HepG2 (cell line): ENCODE measurements at regions not wholly inside any gene's neighbourhood (a gene's known extent, or its start where the extent isn't known, plus 50 kb on each side); places are given as distances from the start of the nearest gene placed in this dataset.

Experiments used
- ATAC-seq: fragments of 200-7000 bp; cut with Tn5 transposase; 3 replicates; pipeline ENCODE4 v1.9.1; 2020; ENCODE audit warnings: mild to moderate bottlenecking, moderate library complexity
- BruUV-seq: library from RNA; stranded (reverse); fragments of 400-500 nt; replicated peaks from 2 replicates; lab custom pipeline; 2021; lab: Mats Ljungman, UMichigan
- CTCF ChIA-PET: fragments of 300-600 bp; formaldehyde crosslinking; extraction: SDS; loops from one replicate; lab custom pipeline; 2021; ENCODE audit warnings: low total read pairs, inconsistent platforms, low intra/inter-chr PET ratio; lab: Yijun Ruan, JAX
- POLR2A ChIA-PET: fragments of 350-600 bp; sonication (Branson Sonifier 250); formaldehyde crosslinking; loops from one replicate; lab custom pipeline; 2020; ENCODE audit warnings: antibody characterized with exemption, inconsistent platforms; lab: Yijun Ruan, JAX
- DNase-seq: peaks from one replicate; pipeline ENCODE4 v3.0.0-alpha.2; 2015; ENCODE audit warnings: low spot score
- FAIRE-seq: peaks from 3 replicates; lab custom pipeline; 2011; peaks lifted over from hg19 to GRCh38; lab: Jason Lieb, UNC
- H2AFZ ChIP-seq: one replicate; pipeline ENCODE4 v1.6.1; 2011; ENCODE audit warnings: low read length, inconsistent platforms
- H3K27ac ChIP-seq: fragments of 300-600 bp; 3 replicates; pipeline ENCODE4 v1.8.0; 2011; ENCODE audit warnings: mixed run types, mild to moderate bottlenecking, mixed read lengths, low read length, inconsistent platforms; ENCODE audit not compliant: insufficient read depth; ENCODE audit errors: extremely low read length
- H3K27me3 ChIP-seq, 2 experiments: fragments of 200-600 bp in 1 of 2; 2 replicates in 1 of 2; 3 replicates in 1 of 2; pipeline versions ENCODE4 v1.6.0 to v1.8.0; 2011; ENCODE audit warnings: low read length in 2 of 2, mild to moderate bottlenecking in 2 of 2, moderate library complexity in 2 of 2, inconsistent platforms in 1 of 2; ENCODE audit not compliant: insufficient read depth in 2 of 2, control insufficient read depth in 1 of 2
- H3K36me3 ChIP-seq, 2 experiments: fragments of 200-600 bp in 1 of 2; replicated peaks in 1 of 2; 2 replicates in 1 of 2; 3 replicates in 1 of 2; pipeline versions ENCODE4 v1.5.1 to v1.8.0; 2011; ENCODE audit warnings: low read length in 2 of 2, inconsistent platforms in 1 of 2; ENCODE audit not compliant: insufficient read depth in 2 of 2, control insufficient read depth in 1 of 2
- H3K4me1 ChIP-seq: 2 replicates; pipeline ENCODE4 v1.5.1; 2012; ENCODE audit warnings: low read length, inconsistent platforms; ENCODE audit not compliant: insufficient read depth
- H3K4me2 ChIP-seq: 2 replicates; pipeline ENCODE4 v1.6.0; 2011; ENCODE audit warnings: low read depth, low read length, inconsistent platforms
- H3K4me3 ChIP-seq, 3 experiments: fragments of 200-600 bp in 1 of 3; sonication (generic), shearing (Covaris generic) in 1 of 3; replicated peaks in 1 of 3; 2 replicates each; pipeline ENCODE4 v1.5.1; 2011 to 2016; ENCODE audit warnings: low read length in 3 of 3, inconsistent platforms in 2 of 3, low read depth in 2 of 3, mild to moderate bottlenecking in 2 of 3, control low read depth in 1 of 3, mixed read lengths in 1 of 3; ENCODE audit not compliant: insufficient read depth in 1 of 3
- H3K79me2 ChIP-seq: one replicate; pipeline ENCODE4 v1.6.1; 2011; ENCODE audit warnings: low read length, inconsistent platforms; ENCODE audit not compliant: insufficient read depth
- H3K9ac ChIP-seq: 2 replicates; pipeline ENCODE4 v1.6.0; 2011; ENCODE audit warnings: mild to moderate bottlenecking, low read depth, low read length, inconsistent platforms; ENCODE audit not compliant: insufficient read depth
- H3K9me3 ChIP-seq: 2 replicates; pipeline ENCODE4 v1.5.1; 2012; ENCODE audit warnings: mild to moderate bottlenecking, low read length
- H4K20me1 ChIP-seq: 2 replicates; pipeline ENCODE4 v1.6.0; 2011; ENCODE audit warnings: inconsistent platforms, mild to moderate bottlenecking, low read length, moderate library complexity; ENCODE audit not compliant: insufficient read depth
- DBP ChIP-seq: sonication (generic); formaldehyde crosslinking; IDR thresholded peaks from 2 replicates; pipeline ENCODE4 v1.4.0; 2020; ENCODE audit warnings: missing genetic modification reagents; ENCODE audit errors: not compliant biosample characterization
- E2F1 ChIP-seq: sonication (generic); formaldehyde crosslinking; IDR thresholded peaks from 2 replicates; pipeline ENCODE4 v1.5.0; 2020; ENCODE audit warnings: missing genetic modification reagents
- E2F5 ChIP-seq: sonication (generic); formaldehyde crosslinking; conservative IDR thresholded peaks from 2 replicates; pipeline ENCODE4 v1.4.0; 2020; ENCODE audit warnings: missing genetic modification reagents
- ETV5 ChIP-seq: IDR thresholded peaks from 2 replicates; pipeline ENCODE4 v1.6.1; 2018; ENCODE audit warnings: missing biosample characterization, missing genetic modification reagents, inconsistent platforms, borderline replicate concordance
- FOXK1 ChIP-seq: sonication (generic); formaldehyde crosslinking; IDR thresholded peaks from 2 replicates; pipeline ENCODE4 v1.4.0; 2020; ENCODE audit warnings: low read depth, missing genetic modification reagents, borderline replicate concordance
- KAT2B ChIP-seq: fragments of 150-350 bp; IDR thresholded peaks from 2 replicates; pipeline ENCODE4 v1.6.1; 2014; ENCODE audit warnings: low read depth, low read length, borderline replicate concordance
- MATR3 ChIP-seq: sonication (generic); formaldehyde crosslinking; IDR thresholded peaks from 2 replicates; pipeline ENCODE4 v1.4.0; 2020; ENCODE audit warnings: missing genetic modification reagents
- RXRA ChIP-seq: sonication (generic); formaldehyde crosslinking; IDR thresholded peaks from 2 replicates; pipeline ENCODE4 v1.5.1; 2020; ENCODE audit warnings: missing genetic modification reagents
- STAG1 ChIP-seq: sonication (generic); formaldehyde crosslinking; IDR thresholded peaks from 2 replicates; pipeline ENCODE4 v1.4.0; 2020; ENCODE audit warnings: missing genetic modification reagents
- ZKSCAN8 ChIP-seq: IDR thresholded peaks from 2 replicates; pipeline ENCODE4 v1.6.1; 2016; ENCODE audit warnings: borderline replicate concordance, missing genetic modification reagents, missing compliant biosample characterization
- ZMAT3 ChIP-seq: sonication (generic); formaldehyde crosslinking; conservative IDR thresholded peaks from 2 replicates; pipeline ENCODE4 v1.7.0; 2021; ENCODE audit warnings: missing genetic modification reagents
- ZNF256 ChIP-seq: sonication (generic); formaldehyde crosslinking; conservative IDR thresholded peaks from 2 replicates; pipeline ENCODE4 v1.4.0; 2020; ENCODE audit warnings: missing genetic modification reagents
- ZNF331 ChIP-seq: sonication (generic); formaldehyde crosslinking; IDR thresholded peaks from 2 replicates; pipeline ENCODE4 v1.4.0; 2020; ENCODE audit warnings: missing genetic modification reagents
- ZNF501 ChIP-seq: sonication (generic); formaldehyde crosslinking; IDR thresholded peaks from 2 replicates; pipeline ENCODE4 v1.5.1; 2020; ENCODE audit warnings: mild to moderate bottlenecking, moderate library complexity, missing genetic modification reagents
- ZNF564 ChIP-seq: sonication (generic); formaldehyde crosslinking; IDR thresholded peaks from 2 replicates; pipeline ENCODE4 v1.8.1; 2023; ENCODE audit warnings: mild to moderate bottlenecking, missing genetic modification reagents
- whole genome bisulfite sequencing: methylation state at CpG from one replicate; pipeline ENCODE4 v1.1.6; 2017; ENCODE audit warnings: low lambda C conversion rate; 5-methylcytosine and 5-hydroxymethylcytosine counted together
- in situ Hi-C: cut with HindIII; loops from 2 replicates; pipeline ENCODE4 v1.10.0; 2017; ENCODE audit warnings: low pct_unique_long_range_greater_than_20kb; ENCODE audit not compliant: extremely low pct_ligation_motif_present
- intact Hi-C: fragments of 100-400 bp; cut with micrococcal nuclease; formaldehyde crosslinking; loops from one replicate; pipeline ENCODE4 v1.10.0; 2022; ENCODE audit not compliant: unreplicated experiment
- TF ChIP-seq, protein P1 (sequence below): sonication (generic); formaldehyde crosslinking; IDR thresholded peaks from 2 replicates; pipeline ENCODE4 v1.5.0; 2020; ENCODE audit warnings: mild to moderate bottlenecking, missing genetic modification reagents, borderline replicate concordance

DNA sequence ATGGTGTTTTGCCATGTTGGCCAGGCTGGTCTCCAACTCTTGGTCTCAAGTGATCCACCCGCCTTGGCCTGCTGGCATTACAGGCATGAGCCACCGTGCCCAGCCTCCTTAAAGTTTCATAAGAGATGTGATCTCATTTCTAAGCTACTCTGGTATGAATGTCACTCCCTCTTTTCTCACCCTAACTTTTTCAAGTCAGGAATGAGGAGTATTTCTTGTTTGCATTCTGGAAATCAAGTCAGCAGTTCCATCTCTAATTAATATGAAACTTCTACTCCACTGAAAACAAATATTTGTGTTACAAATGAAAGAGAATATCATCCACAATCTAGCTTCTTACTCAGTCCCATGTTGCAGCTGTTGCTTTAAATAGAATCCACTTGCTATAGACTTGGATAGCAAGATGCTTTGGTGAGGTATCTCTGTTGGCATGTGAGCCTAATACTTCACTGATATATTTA, 61.3 kb downstream of the ARF6 start:
- no peak for FAIRE-seq
- POLR2A ChIA-PET = no interaction called here
- H3K27ac ChIP-seq = no peak overlapping the region

More for the DNA sequence above, 61.3 kb downstream of the ARF6 start:
- TF ChIP-seq, protein P1, sequence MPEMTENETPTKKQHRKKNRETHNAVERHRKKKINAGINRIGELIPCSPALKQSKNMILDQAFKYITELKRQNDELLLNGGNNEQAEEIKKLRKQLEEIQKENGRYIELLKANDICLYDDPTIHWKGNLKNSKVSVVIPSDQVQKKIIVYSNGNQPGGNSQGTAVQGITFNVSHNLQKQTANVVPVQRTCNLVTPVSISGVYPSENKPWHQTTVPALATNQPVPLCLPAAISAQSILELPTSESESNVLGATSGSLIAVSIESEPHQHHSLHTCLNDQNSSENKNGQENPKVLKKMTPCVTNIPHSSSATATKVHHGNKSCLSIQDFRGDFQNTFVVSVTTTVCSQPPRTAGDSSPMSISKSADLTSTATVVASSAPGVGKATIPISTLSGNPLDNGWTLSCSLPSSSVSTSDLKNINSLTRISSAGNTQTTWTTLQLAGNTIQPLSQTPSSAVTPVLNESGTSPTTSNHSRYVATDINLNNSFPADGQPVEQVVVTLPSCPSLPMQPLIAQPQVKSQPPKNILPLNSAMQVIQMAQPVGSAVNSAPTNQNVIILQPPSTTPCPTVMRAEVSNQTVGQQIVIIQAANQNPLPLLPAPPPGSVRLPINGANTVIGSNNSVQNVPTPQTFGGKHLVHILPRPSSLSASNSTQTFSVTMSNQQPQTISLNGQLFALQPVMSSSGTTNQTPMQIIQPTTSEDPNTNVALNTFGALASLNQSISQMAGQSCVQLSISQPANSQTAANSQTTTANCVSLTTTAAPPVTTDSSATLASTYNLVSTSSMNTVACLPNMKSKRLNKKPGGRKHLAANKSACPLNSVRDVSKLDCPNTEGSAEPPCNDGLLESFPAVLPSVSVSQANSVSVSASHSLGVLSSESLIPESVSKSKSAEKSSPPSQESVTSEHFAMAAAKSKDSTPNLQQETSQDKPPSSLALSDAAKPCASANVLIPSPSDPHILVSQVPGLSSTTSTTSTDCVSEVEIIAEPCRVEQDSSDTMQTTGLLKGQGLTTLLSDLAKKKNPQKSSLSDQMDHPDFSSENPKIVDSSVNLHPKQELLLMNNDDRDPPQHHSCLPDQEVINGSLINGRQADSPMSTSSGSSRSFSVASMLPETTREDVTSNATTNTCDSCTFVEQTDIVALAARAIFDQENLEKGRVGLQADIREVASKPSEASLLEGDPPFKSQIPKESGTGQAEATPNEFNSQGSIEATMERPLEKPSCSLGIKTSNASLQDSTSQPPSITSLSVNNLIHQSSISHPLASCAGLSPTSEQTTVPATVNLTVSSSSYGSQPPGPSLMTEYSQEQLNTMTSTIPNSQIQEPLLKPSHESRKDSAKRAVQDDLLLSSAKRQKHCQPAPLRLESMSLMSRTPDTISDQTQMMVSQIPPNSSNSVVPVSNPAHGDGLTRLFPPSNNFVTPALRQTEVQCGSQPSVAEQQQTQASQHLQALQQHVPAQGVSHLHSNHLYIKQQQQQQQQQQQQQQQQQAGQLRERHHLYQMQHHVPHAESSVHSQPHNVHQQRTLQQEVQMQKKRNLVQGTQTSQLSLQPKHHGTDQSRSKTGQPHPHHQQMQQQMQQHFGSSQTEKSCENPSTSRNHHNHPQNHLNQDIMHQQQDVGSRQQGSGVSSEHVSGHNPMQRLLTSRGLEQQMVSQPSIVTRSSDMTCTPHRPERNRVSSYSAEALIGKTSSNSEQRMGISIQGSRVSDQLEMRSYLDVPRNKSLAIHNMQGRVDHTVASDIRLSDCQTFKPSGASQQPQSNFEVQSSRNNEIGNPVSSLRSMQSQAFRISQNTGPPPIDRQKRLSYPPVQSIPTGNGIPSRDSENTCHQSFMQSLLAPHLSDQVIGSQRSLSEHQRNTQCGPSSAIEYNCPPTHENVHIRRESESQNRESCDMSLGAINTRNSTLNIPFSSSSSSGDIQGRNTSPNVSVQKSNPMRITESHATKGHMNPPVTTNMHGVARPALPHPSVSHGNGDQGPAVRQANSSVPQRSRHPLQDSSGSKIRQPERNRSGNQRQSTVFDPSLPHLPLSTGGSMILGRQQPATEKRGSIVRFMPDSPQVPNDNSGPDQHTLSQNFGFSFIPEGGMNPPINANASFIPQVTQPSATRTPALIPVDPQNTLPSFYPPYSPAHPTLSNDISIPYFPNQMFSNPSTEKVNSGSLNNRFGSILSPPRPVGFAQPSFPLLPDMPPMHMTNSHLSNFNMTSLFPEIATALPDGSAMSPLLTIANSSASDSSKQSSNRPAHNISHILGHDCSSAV (CRISPR knock-in tag) = no peak
- TF ChIP-seq E2F5 (CRISPR knock-in tag) (no peak), ZNF501 (CRISPR knock-in tag) (no peak), E2F1 (CRISPR knock-in tag) (no peak), ETV5 (CRISPR knock-in tag) (no peak), ZNF331 (CRISPR knock-in tag) (no peak), FOXK1 (CRISPR knock-in tag) (no peak), KAT2B (no peak), ZNF256 (no peak), ZKSCAN8 (CRISPR knock-in tag) (no peak), RXRA (no peak), STAG1 (CRISPR knock-in tag) (no peak), DBP (CRISPR knock-in tag) (no peak), ZNF564 (no peak), MATR3 (CRISPR knock-in tag) (no peak), ZMAT3 (CRISPR knock-in tag) (no peak)
- no peaks in the 10 kb centered on the region for H4K20me1 ChIP-seq
- CTCF ChIA-PET = no interaction called here
- intact Hi-C loops (no loop called here), in situ Hi-C loops (no loop called here)
- no peak overlapping the region for H3K4me2 ChIP-seq
- peaks cover 34% of the 10 kb centered on the region for H3K4me1 ChIP-seq
- no peak overlapping the region for H3K4me3 ChIP-seq
- H3K27me3 ChIP-seq = no peaks in the 10 kb centered on the region
- no peak overlapping the region for H2AFZ ChIP-seq
- no peaks in the 10 kb centered on the region for H3K9me3 ChIP-seq
- 10% methylated on average over 2 of the region's 2 CpGs for WGBS
- H3K36me3 ChIP-seq = no peaks in the 10 kb centered on the region
- no peak overlapping the region for H3K9ac ChIP-seq
- ATAC-seq (no peak), DNase-seq (no peak)
- no TSS peak for BruUV-seq
- no peaks in the 10 kb centered on the region for H3K79me2 ChIP-seq
